Brain microvascular endothelial cell (primary cell): ENCODE measurements at regions not wholly inside any gene's neighbourhood (a gene's known extent, or its start where the extent isn't known, plus 50 kb on each side); places are given as distances from the start of the nearest gene placed in this dataset.

ENCODE experiments used
- DNase-seq: peaks from one replicate; pipeline ENCODE4 v3.0.0-alpha.2; 2020
- H3K27ac ChIP-seq: fragments of 250-450 bp; sonication (Bioruptor Pico); 2 replicates; pipeline ENCODE4 v1.5.1; 2020; ENCODE audit warnings: mild to moderate bottlenecking, moderate library complexity
- H3K27me3 ChIP-seq: fragments of 250-450 bp; sonication (Bioruptor Pico); replicated peaks from 2 replicates; pipeline ENCODE4 v1.5.1; 2020; ENCODE audit warnings: mild to moderate bottlenecking
- H3K36me3 ChIP-seq: fragments of 250-450 bp; sonication (Bioruptor Pico); replicated peaks from 2 replicates; pipeline ENCODE4 v1.5.1; 2020; ENCODE audit warnings: mild to moderate bottlenecking
- H3K4me3 ChIP-seq: 2 replicates; pipeline ENCODE4 v1.5.1; 2011; ENCODE audit warnings: low read depth, mild to moderate bottlenecking, control low read depth, low read length, moderate library complexity
- in situ Hi-C: cut with HindIII; loops from 2 replicates; pipeline ENCODE4 v1.10.0; 2017; ENCODE audit warnings: low sequenced_read_pairs, low pct_ligation_motif_present
- TF ChIP-seq, protein P1 (sequence below): IDR thresholded peaks from 2 replicates; pipeline ENCODE4 v1.5.1; 2011; ENCODE audit warnings: low read depth, mild to moderate bottlenecking, moderate library complexity, low read length, control low read depth, inconsistent platforms; ENCODE audit errors: missing control alignments

DNA sequence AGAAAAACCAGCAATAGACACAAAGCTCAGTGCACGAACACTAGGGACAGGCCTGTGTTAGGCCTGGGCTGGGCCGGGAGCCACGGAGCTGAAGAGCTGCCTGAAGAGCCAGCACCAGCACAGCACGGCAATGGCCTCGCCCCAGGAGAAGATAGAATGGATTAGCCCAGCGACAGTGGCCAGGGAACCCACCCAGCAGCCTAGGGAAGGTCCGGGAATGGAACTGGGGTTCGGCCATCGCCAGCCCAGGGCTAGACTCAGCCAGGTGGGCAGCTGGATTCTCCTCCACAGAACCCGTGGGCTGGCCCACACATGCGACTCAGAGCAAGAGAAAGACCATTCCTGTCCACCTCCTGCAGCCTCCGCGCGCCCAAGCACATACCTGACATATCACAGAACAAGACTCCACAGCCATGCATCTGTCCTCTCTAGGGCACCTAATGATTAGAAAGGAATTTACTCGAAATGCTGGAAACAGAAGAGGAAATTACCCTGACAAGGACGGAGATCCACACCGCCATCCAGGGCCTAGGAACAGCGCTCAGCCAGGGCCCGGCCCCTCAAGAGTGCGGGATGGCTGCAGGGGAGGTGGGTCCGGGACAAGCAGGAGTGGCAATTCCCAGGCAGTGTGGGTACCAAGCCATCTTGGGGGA lies 82.8 kb downstream of the TMEM18 start:
- in situ Hi-C loops, result no loop called here
- TF ChIP-seq, protein P1, sequence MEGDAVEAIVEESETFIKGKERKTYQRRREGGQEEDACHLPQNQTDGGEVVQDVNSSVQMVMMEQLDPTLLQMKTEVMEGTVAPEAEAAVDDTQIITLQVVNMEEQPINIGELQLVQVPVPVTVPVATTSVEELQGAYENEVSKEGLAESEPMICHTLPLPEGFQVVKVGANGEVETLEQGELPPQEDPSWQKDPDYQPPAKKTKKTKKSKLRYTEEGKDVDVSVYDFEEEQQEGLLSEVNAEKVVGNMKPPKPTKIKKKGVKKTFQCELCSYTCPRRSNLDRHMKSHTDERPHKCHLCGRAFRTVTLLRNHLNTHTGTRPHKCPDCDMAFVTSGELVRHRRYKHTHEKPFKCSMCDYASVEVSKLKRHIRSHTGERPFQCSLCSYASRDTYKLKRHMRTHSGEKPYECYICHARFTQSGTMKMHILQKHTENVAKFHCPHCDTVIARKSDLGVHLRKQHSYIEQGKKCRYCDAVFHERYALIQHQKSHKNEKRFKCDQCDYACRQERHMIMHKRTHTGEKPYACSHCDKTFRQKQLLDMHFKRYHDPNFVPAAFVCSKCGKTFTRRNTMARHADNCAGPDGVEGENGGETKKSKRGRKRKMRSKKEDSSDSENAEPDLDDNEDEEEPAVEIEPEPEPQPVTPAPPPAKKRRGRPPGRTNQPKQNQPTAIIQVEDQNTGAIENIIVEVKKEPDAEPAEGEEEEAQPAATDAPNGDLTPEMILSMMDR, result no peak
- Histone ChIP-seq H3K4me3 (no peak overlapping the region), H3K27me3 (no peaks in the 10 kb centered on the region), H3K27ac (no peak overlapping the region), H3K36me3 (no peaks in the 10 kb centered on the region)
- no peak for DNase-seq

- Histone ChIP-seq H3K36me3 (no peaks in the 10 kb centered on the region), H3K27me3 (no peaks in the 10 kb centered on the region), H3K4me3 (no peak overlapping the region), H3K27ac (no peak overlapping the region)
- in situ Hi-C loops, result no loop called here
- TF ChIP-seq, protein P1, result no peak
- no peak for DNase-seq
Measured at GRCh38 chr2:593356-594026, 83.7 kb downstream of the TMEM18 start.

- in situ Hi-C loops, result no loop called here
- TF ChIP-seq, protein P1, result no peak
- Histone ChIP-seq H3K27ac (no peak overlapping the region), H3K4me3 (no peak overlapping the region), H3K36me3 (no peaks in the 10 kb centered on the region), H3K27me3 (no peaks in the 10 kb centered on the region)
- no peak for DNase-seq
Measured at GRCh38 chr2:592737-593136, 84.5 kb downstream of the TMEM18 start.

DNA sequence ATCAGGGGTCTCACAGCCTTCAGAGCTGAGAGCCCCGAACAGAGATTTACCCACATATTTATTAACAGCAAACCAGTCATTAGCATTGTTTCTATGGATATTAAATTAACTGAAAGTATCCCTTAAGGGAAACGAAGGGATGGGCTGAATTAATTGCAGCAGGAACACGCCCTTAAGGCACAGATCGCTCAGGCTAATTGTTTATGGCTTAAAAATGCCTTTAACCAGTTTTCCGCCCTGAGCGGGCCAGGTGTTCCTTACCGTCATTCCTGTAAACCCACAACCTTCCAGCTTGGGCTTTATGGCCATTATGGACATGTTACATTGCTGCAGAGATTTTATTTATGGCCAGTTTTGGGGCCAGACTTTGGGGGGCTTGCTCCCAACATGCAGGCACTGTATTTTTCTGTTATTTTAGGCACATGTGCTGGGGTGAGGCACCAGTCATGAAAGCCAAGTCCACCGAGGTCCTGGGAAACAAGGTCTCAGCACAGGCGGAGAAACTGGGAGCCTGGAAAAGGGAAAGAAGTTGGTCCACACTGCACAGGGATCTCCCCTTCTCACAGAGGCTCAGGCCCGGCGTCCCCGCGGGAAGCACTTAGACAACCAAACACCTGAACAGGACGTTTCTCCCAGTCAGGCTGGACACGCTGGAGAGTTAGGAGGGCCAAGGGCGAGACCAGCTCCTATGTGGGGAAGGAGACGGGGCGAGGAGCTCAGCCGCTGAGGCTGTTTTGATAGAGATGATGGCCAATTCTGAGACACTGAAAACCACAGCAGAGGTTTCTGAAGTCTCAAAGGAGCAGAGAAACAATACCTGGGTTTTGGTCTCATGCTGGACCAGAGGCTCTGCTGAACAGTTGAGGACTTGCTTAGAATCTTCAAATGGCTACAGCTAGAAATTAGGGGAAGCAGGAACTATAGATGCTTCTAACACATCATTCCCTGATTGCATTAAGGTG lies 86.7 kb downstream of the TMEM18 start:
- TF ChIP-seq, protein P1, result no peak
- no peak for DNase-seq
- no peaks in the 10 kb centered on the region for H3K27me3 ChIP-seq
- H3K27ac ChIP-seq, result no peak overlapping the region
- in situ Hi-C loops, result no loop called here
- no peak overlapping the region for H3K4me3 ChIP-seq
- H3K36me3 ChIP-seq, result no peaks in the 10 kb centered on the region

DNA sequence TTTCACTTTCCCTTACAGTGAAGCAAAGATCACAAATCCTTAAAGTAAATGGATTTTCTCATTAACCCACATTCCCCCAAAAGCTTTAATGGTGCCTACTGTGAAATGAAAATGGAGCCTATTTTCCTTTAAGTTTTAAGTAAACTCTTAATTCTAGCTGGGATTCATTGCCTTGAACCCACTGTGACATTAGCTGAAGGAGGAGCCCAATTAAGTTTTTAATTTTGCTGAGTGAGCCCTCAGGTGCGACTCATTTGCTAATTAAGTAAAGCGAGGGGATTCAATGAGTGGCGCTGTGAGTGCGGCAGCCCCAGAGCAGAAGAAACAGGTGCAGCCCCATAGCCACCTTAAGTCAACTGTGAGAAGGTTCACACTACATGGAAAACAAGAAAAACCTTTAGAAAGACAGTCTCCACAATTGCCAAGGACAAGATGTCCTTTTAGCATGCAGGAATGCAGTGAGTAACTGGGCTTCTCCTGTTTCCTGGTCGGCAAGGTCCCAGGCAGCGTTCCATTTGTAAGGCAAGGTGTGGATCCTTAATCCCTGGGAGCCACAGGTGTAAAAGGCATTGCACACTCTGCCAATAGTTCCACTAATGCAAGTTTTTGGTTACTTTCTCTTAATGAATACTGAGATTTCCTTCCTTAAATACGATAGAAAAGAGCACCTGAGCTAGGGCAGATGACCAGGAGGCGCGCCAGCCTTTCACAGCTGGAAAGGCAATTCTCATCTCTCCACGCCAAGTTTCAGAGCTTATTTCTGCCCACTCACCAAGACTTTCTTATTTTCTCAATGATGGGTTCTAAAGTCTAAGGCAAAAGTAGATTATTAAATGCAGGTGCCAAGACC lies 87.7 kb downstream of the TMEM18 start:
- Histone ChIP-seq H3K27ac (no peak overlapping the region), H3K27me3 (no peaks in the 10 kb centered on the region), H3K4me3 (no peak overlapping the region), H3K36me3 (no peaks in the 10 kb centered on the region)
- no peak for DNase-seq
- in situ Hi-C loops, result no loop called here
- TF ChIP-seq, protein P1, result no peak
